GM12891 (cell line): ENCODE measurements at regions not wholly inside any gene's neighbourhood (a gene's known extent, or its start where the extent isn't known, plus 50 kb on each side); places are given as distances from the start of the nearest gene placed in this dataset.

Experiments
- POLR2AphosphoS5 ChIP-seq: IDR thresholded peaks from 2 replicates; pipeline ENCODE4 v1.6.1; 2011; ENCODE audit warnings: low read depth, low read length, control low read depth
- SPI1 ChIP-seq: IDR thresholded peaks from 2 replicates; pipeline ENCODE4 v1.6.1; 2011; ENCODE audit warnings: low read depth, low read length, control low read depth
- TAF1 ChIP-seq: IDR thresholded peaks from 2 replicates; pipeline ENCODE4 v1.6.1; 2011; ENCODE audit warnings: low read depth, low read length, control low read depth

- TF ChIP-seq POLR2AphosphoS5 (no peak), SPI1 (no peak), TAF1 (no peak)
Observed at GRCh38 chr2:6067089-6067488, 374.9 kb downstream of the SOX11 start.
